Calu3 (cell line): ENCODE measurements at regions not wholly inside any gene's neighbourhood (a gene's known extent, or its start where the extent isn't known, plus 50 kb on each side); places are given as distances from the start of the nearest gene placed in this dataset.

Source experiments
- BruUV-seq: library from RNA; stranded (reverse); fragments of 400-500 nt; replicated peaks from 2 replicates; lab custom pipeline; 2021; lab: Mats Ljungman, UMichigan
- CTCF ChIA-PET: fragments of 300-600 bp; sonication (Branson Sonifier 250); formaldehyde crosslinking; loops from one replicate; lab custom pipeline; 2022; ENCODE audit warnings: antibody characterized with exemption; lab: Charles Lee
- DNase-seq: peaks from one replicate; pipeline ENCODE4 v3.0.0; 2022
- H3K27ac Mint-ChIP-seq: one replicate; pipeline ENCODE4 v1.8.0; 2022; ENCODE audit warnings: mixed read lengths; ENCODE audit not compliant: unreplicated experiment
- H3K27me3 Mint-ChIP-seq: one replicate; pipeline ENCODE4 v1.8.0; 2022; ENCODE audit warnings: mixed read lengths; ENCODE audit not compliant: unreplicated experiment
- H3K36me3 Mint-ChIP-seq: one replicate; pipeline ENCODE4 v1.8.0; 2022; ENCODE audit warnings: mild to moderate bottlenecking, moderate library complexity, mixed read lengths; ENCODE audit not compliant: insufficient read depth, unreplicated experiment
- H3K4me1 Mint-ChIP-seq: one replicate; pipeline ENCODE4 v1.8.0; 2022; ENCODE audit warnings: mild to moderate bottlenecking, low read depth, mixed read lengths; ENCODE audit not compliant: unreplicated experiment
- H3K4me3 Mint-ChIP-seq: one replicate; pipeline ENCODE4 v1.8.0; 2022; ENCODE audit warnings: mild to moderate bottlenecking, low read depth, moderate library complexity, mixed read lengths; ENCODE audit not compliant: unreplicated experiment
- H3K9me3 Mint-ChIP-seq: one replicate; pipeline ENCODE4 v1.8.0; 2022; ENCODE audit warnings: low read depth, mixed read lengths; ENCODE audit not compliant: unreplicated experiment
- CTCF ChIP-seq: fragments of 200-600 bp; IDR thresholded peaks from one replicate; pipeline ENCODE4 v1.8.0; 2022; ENCODE audit warnings: antibody characterized with exemption; ENCODE audit not compliant: unreplicated experiment
- intact Hi-C: fragments of 100-400 bp; cut with micrococcal nuclease; formaldehyde crosslinking; loops from one replicate; pipeline ENCODE4 v1.10.0; 2022; ENCODE audit not compliant: unreplicated experiment

- intact Hi-C loops, result no loop called here
- Mint-ChIP-seq H3K9me3 (no peaks in the 10 kb centered on the region), H3K27ac (no peak overlapping the region), H3K4me3 (no peak overlapping the region), H3K27me3 (no peaks in the 10 kb centered on the region), H3K36me3 (no peaks in the 10 kb centered on the region), H3K4me1 (no peaks in the 10 kb centered on the region)
- DNase-seq, result no peak
- TF ChIP-seq CTCF, result no peak
- CTCF ChIA-PET, result no interaction called here
- BruUV-seq, result no TSS peak
These were observed 264.8 kb upstream of the SPRY2 start for GRCh38 chr13:80605716-80606115.

DNA sequence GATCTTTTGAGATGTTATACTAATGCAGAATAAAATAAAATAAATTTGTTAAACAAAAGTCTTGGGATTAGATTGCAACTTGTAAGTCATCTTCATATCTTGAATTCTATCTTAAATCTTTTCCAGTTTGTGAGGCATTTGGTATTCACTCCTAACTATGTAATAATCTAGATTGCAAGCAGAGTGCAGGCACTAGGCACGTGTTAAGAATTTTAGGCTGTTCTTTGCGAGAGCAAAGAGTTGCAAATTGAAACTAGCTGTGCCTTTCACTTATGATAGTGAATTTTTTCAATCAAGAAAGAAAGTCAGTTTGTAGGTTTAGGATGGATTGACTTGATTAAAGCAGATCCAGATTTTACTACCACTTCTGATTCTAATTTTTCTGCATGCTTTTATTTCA, 264.1 kb upstream of the SPRY2 start:
- DNase-seq, result no peak
- CTCF ChIA-PET, result no interaction called here
- H3K36me3 Mint-ChIP-seq, result no peaks in the 10 kb centered on the region
- H3K27me3 Mint-ChIP-seq, result no peaks in the 10 kb centered on the region
- H3K4me1 Mint-ChIP-seq, result no peaks in the 10 kb centered on the region
- H3K4me3 Mint-ChIP-seq, result no peak overlapping the region
- no peak for TF ChIP-seq CTCF
- H3K27ac Mint-ChIP-seq, result no peak overlapping the region
- intact Hi-C loops, result no loop called here
- H3K9me3 Mint-ChIP-seq, result no peaks in the 10 kb centered on the region
- BruUV-seq, result no TSS peak

DNA sequence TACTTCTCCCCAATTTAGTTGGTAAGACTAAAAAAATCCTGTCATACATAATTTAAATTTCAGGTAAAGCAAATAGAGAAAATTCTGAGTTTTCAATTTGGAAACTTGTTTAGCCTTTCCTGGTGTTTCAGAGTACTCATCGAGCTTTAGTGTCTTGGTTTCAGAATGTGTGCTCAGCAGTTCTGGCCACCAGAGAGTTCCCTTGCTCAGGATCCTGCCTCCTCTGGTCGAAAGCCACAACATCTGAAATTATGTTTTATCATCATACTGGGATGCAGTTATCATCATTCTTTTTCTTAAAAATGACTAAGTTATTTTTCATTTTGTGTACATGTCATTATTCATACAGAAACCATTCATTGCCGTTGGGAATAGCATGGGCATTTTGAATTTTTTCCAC, 263.2 kb upstream of the SPRY2 start:
- no peak for TF ChIP-seq CTCF
- Mint-ChIP-seq H3K27me3 (no peaks in the 10 kb centered on the region), H3K4me3 (no peak overlapping the region), H3K27ac (no peak overlapping the region), H3K4me1 (no peaks in the 10 kb centered on the region), H3K36me3 (no peaks in the 10 kb centered on the region), H3K9me3 (no peaks in the 10 kb centered on the region)
- CTCF ChIA-PET, result no interaction called here
- no peak for DNase-seq
- intact Hi-C loops, result no loop called here
- no TSS peak for BruUV-seq

GRCh38 chr13:80603351-80603750, 262.4 kb upstream of the SPRY2 start:
- H3K4me3 Mint-ChIP-seq, result no peak overlapping the region
- H3K27me3 Mint-ChIP-seq, result no peaks in the 10 kb centered on the region
- H3K27ac Mint-ChIP-seq, result no peak overlapping the region
- CTCF ChIA-PET, result no interaction called here
- H3K36me3 Mint-ChIP-seq, result no peaks in the 10 kb centered on the region
- TF ChIP-seq CTCF, result no peak
- BruUV-seq, result no TSS peak
- intact Hi-C loops, result no loop called here
- no peaks in the 10 kb centered on the region for H3K4me1 Mint-ChIP-seq
- H3K9me3 Mint-ChIP-seq, result no peaks in the 10 kb centered on the region
- DNase-seq, result no peak

- H3K36me3 Mint-ChIP-seq, result no peaks in the 10 kb centered on the region
- no peaks in the 10 kb centered on the region for H3K9me3 Mint-ChIP-seq
- CTCF ChIA-PET, result no interaction called here
- H3K27ac Mint-ChIP-seq, result no peak overlapping the region
- BruUV-seq, result no TSS peak
- no peaks in the 10 kb centered on the region for H3K27me3 Mint-ChIP-seq
- no peak overlapping the region for H3K4me3 Mint-ChIP-seq
- no peaks in the 10 kb centered on the region for H3K4me1 Mint-ChIP-seq
- TF ChIP-seq CTCF, result no peak
- no peak for DNase-seq
- intact Hi-C loops, result no loop called here
These were observed 258.8 kb upstream of the SPRY2 start for GRCh38 chr13:80599765-80600164.
